Urinary bladder (tissue), 3 donors: ENCODE measurements at regions not wholly inside any gene's neighbourhood (a gene's known extent, or its start where the extent isn't known, plus 50 kb on each side); places are given as distances from the start of the nearest gene placed in this dataset.

ENCODE experiments used
- DNase-seq: peaks from one replicate; pipeline ENCODE4 v3.0.0-alpha.2; 2015; ENCODE audit errors: extremely low spot score
- H3K27ac ChIP-seq: one replicate; pipeline ENCODE4 v1.5.1; 2013; ENCODE audit warnings: low read depth, mild to moderate bottlenecking, moderate library complexity
- H3K36me3 ChIP-seq: one replicate; pipeline ENCODE4 v1.6.1; 2013; ENCODE audit warnings: mild to moderate bottlenecking, moderate library complexity; ENCODE audit not compliant: insufficient read depth
- H3K4me1 ChIP-seq: one replicate; pipeline ENCODE4 v1.6.1; 2013; ENCODE audit warnings: mild to moderate bottlenecking, moderate library complexity; ENCODE audit not compliant: insufficient read depth
- H3K4me3 ChIP-seq: one replicate; pipeline ENCODE4 v1.5.1; 2013; ENCODE audit warnings: low read depth, low read length
- WGBS: extraction: QIAGEN DNeasy Blood & Tissue Kit; methylation state at CpG from one replicate; pipeline ENCODE4 v1.1.7; 2013; 5-methylcytosine and 5-hydroxymethylcytosine counted together
- donor health status: healthy with polysubstance abuse.
- donor health status: healthy.

- H3K36me3 ChIP-seq, result no peaks in the 10 kb centered on the region
These were observed 422.2 kb upstream of the CDH11 start for GRCh38 chr16:65543781-65544740.

GRCh38 chr16:65541646-65542045, 419.8 kb upstream of the CDH11 start:
- DNase-seq, result no peak
- H3K4me3 ChIP-seq, result no peak overlapping the region
- 98% methylated on average over 1 of the region's 1 CpG for whole genome bisulfite sequencing

More at GRCh38 chr16:65543781-65544740, 422.2 kb upstream of the CDH11 start:
- Histone ChIP-seq H3K27ac (no peak overlapping the region), H3K4me3 (no peak overlapping the region), H3K4me1 (no peaks in the 10 kb centered on the region)
- 90% methylated on average over 5 of the region's 5 CpGs for WGBS
- DNase-seq, result no peak

GRCh38 chr16:65540901-65541300, 419.0 kb upstream of the CDH11 start:
- no peaks in the 10 kb centered on the region for H3K4me1 ChIP-seq
- no peaks in the 10 kb centered on the region for H3K36me3 ChIP-seq
- DNase-seq, result no peak
- no peak overlapping the region for H3K27ac ChIP-seq
- H3K4me3 ChIP-seq, result no peak overlapping the region

More at GRCh38 chr16:65541646-65542045, 419.8 kb upstream of the CDH11 start:
- Histone ChIP-seq H3K4me1 (no peaks in the 10 kb centered on the region), H3K36me3 (no peaks in the 10 kb centered on the region), H3K27ac (no peak overlapping the region)

GRCh38 chr16:65538976-65539375, 417.1 kb upstream of the CDH11 start:
- Histone ChIP-seq H3K4me1 (no peaks in the 10 kb centered on the region), H3K27ac (no peak overlapping the region), H3K36me3 (no peaks in the 10 kb centered on the region), H3K4me3 (no peak overlapping the region)
- no peak for DNase-seq
- WGBS, result 29% methylated on average over 3 of the region's 3 CpGs

- H3K27ac ChIP-seq, result peak overlapping the region; percentile 32
- no peaks in the 10 kb centered on the region for H3K4me1 ChIP-seq
- 64% methylated on average over 1 of the region's 1 CpG for WGBS
- H3K36me3 ChIP-seq, result no peaks in the 10 kb centered on the region
- no peak for DNase-seq
- no peak overlapping the region for H3K4me3 ChIP-seq
These were observed 415.5 kb upstream of the CDH11 start for GRCh38 chr16:65537336-65537735.

GRCh38 chr16:65534121-65534528, 412.3 kb upstream of the CDH11 start:
- Histone ChIP-seq H3K27ac (no peak overlapping the region), H3K4me1 (no peaks in the 10 kb centered on the region), H3K36me3 (no peaks in the 10 kb centered on the region), H3K4me3 (no peak overlapping the region)
- DNase-seq, result no peak
- WGBS, result 85% methylated on average over 2 of the region's 2 CpGs

GRCh38 chr16:65532846-65533245, 411.0 kb upstream of the CDH11 start:
- no peak overlapping the region for H3K4me3 ChIP-seq
- H3K27ac ChIP-seq, result no peak overlapping the region
- no peaks in the 10 kb centered on the region for H3K4me1 ChIP-seq
- no peaks in the 10 kb centered on the region for H3K36me3 ChIP-seq
- 77% methylated on average over 2 of the region's 2 CpGs for WGBS
- DNase-seq, result no peak

- H3K4me1 ChIP-seq, result no peaks in the 10 kb centered on the region
- no peak overlapping the region for H3K27ac ChIP-seq
- H3K4me3 ChIP-seq, result no peak overlapping the region
- no peaks in the 10 kb centered on the region for H3K36me3 ChIP-seq
- no peak for DNase-seq
- WGBS, result 45% methylated on average over 6 of the region's 6 CpGs
These were observed 410.4 kb upstream of the CDH11 start for GRCh38 chr16:65532258-65532657.

GRCh38 chr16:65531475-65531874, 409.6 kb upstream of the CDH11 start:
- no peak overlapping the region for H3K27ac ChIP-seq
- no peak overlapping the region for H3K4me3 ChIP-seq
- 29% methylated on average over 4 of the region's 4 CpGs for WGBS
- DNase-seq, result no peak
- no peaks in the 10 kb centered on the region for H3K4me1 ChIP-seq
- no peaks in the 10 kb centered on the region for H3K36me3 ChIP-seq

GRCh38 chr16:65525707-65526106, 403.8 kb upstream of the CDH11 start:
- Histone ChIP-seq H3K4me1 (no peaks in the 10 kb centered on the region), H3K27ac (no peak overlapping the region), H3K4me3 (no peak overlapping the region), H3K36me3 (no peaks in the 10 kb centered on the region)
- 96% methylated on average over 2 of the region's 2 CpGs for WGBS
- DNase-seq, result no peak

- WGBS, result 46% methylated on average over 8 of the region's 8 CpGs
These were observed 403.1 kb upstream of the CDH11 start for GRCh38 chr16:65524997-65525396.

GRCh38 chr16:65524231-65524630, 402.4 kb upstream of the CDH11 start:
- DNase-seq, result no peak
- Histone ChIP-seq H3K36me3 (no peaks in the 10 kb centered on the region), H3K27ac (no peak overlapping the region), H3K4me3 (no peak overlapping the region), H3K4me1 (no peaks in the 10 kb centered on the region)
- 81% methylated on average over 3 of the region's 3 CpGs for WGBS

More at GRCh38 chr16:65524997-65525396, 403.1 kb upstream of the CDH11 start:
- no peak for DNase-seq
- H3K4me3 ChIP-seq, result no peak overlapping the region
- no peak overlapping the region for H3K27ac ChIP-seq
- H3K4me1 ChIP-seq, result no peaks in the 10 kb centered on the region
- H3K36me3 ChIP-seq, result no peaks in the 10 kb centered on the region

GRCh38 chr16:65523283-65523944, 401.6 kb upstream of the CDH11 start:
- no peak for DNase-seq
- no peaks in the 10 kb centered on the region for H3K4me1 ChIP-seq
- no peak overlapping the region for H3K27ac ChIP-seq
- H3K4me3 ChIP-seq, result no peak overlapping the region
- H3K36me3 ChIP-seq, result no peaks in the 10 kb centered on the region
- WGBS, result 87% methylated on average over 5 of the region's 5 CpGs

GRCh38 chr16:65522412-65522811, 400.5 kb upstream of the CDH11 start:
- no peaks in the 10 kb centered on the region for H3K4me1 ChIP-seq
- DNase-seq, result no peak
- H3K4me3 ChIP-seq, result no peak overlapping the region
- WGBS, result 96% methylated on average over 7 of the region's 7 CpGs
- no peaks in the 10 kb centered on the region for H3K36me3 ChIP-seq
- H3K27ac ChIP-seq, result no peak overlapping the region
